GM18907 (cell line): ENCODE measurements at regions not wholly inside any gene's neighbourhood (a gene's known extent, or its start where the extent isn't known, plus 50 kb on each side); places are given as distances from the start of the nearest gene placed in this dataset.

Experiments
- ATAC-seq: cut with Tn5 transposase; IDR thresholded peaks from one replicate; pipeline ENCODE4 v1.9.1; 2021; ENCODE audit warnings: mild to moderate bottlenecking, moderate library complexity; ENCODE audit not compliant: unreplicated experiment

GRCh38 chr5:133665571-133665970 lies 53.2 kb upstream of the FSTL4 start:
- no peak for ATAC-seq

DNA sequence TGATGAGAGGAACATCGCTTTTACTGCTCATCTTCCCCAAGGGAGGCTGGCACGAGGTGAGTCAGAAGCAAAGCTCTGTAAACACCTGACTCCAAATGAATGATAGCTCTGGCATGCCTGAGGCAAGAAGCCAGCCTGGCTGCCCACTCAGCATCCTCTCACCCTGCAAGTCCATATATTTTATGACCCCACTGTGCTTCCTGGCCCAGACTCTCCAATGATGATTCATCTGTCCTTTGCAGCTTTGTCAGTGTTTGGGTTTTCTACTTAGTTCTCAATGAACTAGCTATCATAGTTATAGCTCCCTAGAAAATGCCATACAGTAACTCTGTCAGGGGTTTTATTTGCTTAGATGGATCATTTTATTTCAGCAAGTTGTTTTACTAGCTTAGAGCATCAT lies 52.1 kb upstream of the FSTL4 start:
- ATAC-seq: no peak

GRCh38 chr5:133663397-133664054 lies 51.2 kb upstream of the FSTL4 start:
- no peak for ATAC-seq

- ATAC-seq: no peak
These were observed 50.2 kb upstream of the FSTL4 start for GRCh38 chr5:133662578-133662977.
